ENCODE measurements at regions not wholly inside any gene's neighbourhood (a gene's known extent, or its start where the extent isn't known, plus 50 kb on each side); places are given as distances from the start of the nearest gene placed in this dataset.

DNA sequence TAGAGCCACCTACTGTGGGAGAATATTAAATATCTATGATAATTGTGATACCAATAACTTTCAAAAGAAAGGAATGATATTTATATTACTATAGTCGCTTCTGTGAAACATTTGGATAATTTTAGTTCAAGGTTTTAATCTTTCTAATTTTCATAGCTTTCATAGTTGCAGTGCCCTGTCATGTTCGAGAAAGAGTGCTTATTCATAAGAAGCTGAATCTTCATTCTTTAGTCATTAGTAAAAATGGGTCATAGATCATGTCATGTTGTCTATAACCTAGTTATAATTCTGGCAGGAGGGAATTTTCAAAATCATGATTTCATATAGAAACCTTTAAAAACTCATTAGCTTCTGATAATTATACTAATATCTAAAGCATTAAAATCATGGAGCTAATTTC is 685.6 kb downstream of the CETN3 start:
- Histone ChIP-seq H2AFZ (ENCODE audit: low read depth, low read length) (no peak overlapping the region), H3K27me3 (ENCODE audit: insufficient read depth, low read length) (no peaks in the 10 kb centered on the region), H3K9ac (ENCODE audit: low read length) (no peak overlapping the region), H3K27ac (ENCODE audit: low read depth, low read length) (no peak overlapping the region), H3K4me1 (ENCODE audit: insufficient read depth, low read length) (no peaks in the 10 kb centered on the region), H3K79me2 (ENCODE audit: insufficient read depth, low read length) (no peaks in the 10 kb centered on the region), H3K4me3 (ENCODE audit: insufficient read depth, low read depth, low read length) (no peak overlapping the region), H3K9me3 (ENCODE audit: insufficient read depth, low read depth, low read length) (no peaks in the 10 kb centered on the region), H3K4me2 (ENCODE audit: low read length) (no peak overlapping the region), H4K20me1 (ENCODE audit: insufficient read depth, low read length) (no peaks in the 10 kb centered on the region), H3K36me3 (ENCODE audit: insufficient read depth, low read length) (no peaks in the 10 kb centered on the region)
- Mint-ChIP-seq H3K27me3 (ENCODE audit: low read depth, unreplicated experiment) (no peaks in the 10 kb centered on the region), H3K9me3 (ENCODE audit: unreplicated experiment) (no peaks in the 10 kb centered on the region), H3K36me3 (ENCODE audit: low read depth, unreplicated experiment) (no peaks in the 10 kb centered on the region), H3K4me3 (ENCODE audit: unreplicated experiment) (no peak overlapping the region), H3K27ac (ENCODE audit: unreplicated experiment) (no peak overlapping the region), H3K4me1 (ENCODE audit: low read depth, unreplicated experiment) (peaks cover 10% of the 10 kb centered on the region)
- no peak for FAIRE-seq
- TF ChIP-seq EZH2 (IDR thresholded peaks at IDR 0.05; ENCODE audit: insufficient read depth, low read length): no peak
- TF ChIP-seq, protein P1, sequence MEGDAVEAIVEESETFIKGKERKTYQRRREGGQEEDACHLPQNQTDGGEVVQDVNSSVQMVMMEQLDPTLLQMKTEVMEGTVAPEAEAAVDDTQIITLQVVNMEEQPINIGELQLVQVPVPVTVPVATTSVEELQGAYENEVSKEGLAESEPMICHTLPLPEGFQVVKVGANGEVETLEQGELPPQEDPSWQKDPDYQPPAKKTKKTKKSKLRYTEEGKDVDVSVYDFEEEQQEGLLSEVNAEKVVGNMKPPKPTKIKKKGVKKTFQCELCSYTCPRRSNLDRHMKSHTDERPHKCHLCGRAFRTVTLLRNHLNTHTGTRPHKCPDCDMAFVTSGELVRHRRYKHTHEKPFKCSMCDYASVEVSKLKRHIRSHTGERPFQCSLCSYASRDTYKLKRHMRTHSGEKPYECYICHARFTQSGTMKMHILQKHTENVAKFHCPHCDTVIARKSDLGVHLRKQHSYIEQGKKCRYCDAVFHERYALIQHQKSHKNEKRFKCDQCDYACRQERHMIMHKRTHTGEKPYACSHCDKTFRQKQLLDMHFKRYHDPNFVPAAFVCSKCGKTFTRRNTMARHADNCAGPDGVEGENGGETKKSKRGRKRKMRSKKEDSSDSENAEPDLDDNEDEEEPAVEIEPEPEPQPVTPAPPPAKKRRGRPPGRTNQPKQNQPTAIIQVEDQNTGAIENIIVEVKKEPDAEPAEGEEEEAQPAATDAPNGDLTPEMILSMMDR (IDR thresholded peaks at IDR 0.05; ENCODE audit: insufficient read depth, low read depth, low read length): no peak
- DNase-seq (ENCODE audit: low read depth): no peak

DNA sequence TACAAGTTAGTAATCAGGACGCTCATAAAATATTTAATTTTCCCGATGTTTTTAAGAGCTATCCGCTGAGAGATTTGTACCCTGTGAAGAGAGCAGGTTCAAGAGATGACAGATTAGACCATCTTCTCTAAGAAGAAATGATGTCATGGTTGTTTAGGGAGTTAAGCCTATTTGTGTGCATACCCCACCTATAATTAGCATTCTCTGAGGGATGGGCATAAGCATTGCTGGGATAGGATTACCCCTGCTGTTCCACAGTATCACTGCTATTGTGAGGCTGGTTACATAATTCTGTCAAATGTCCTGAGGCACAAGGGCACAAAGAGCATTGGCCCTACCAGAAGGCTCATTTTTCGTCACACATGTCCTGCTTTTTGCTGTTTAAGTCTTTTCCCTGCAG is 687.0 kb downstream of the CETN3 start:
- Histone ChIP-seq H3K79me2 (ENCODE audit: insufficient read depth, low read length) (no peaks in the 10 kb centered on the region), H4K20me1 (ENCODE audit: insufficient read depth, low read length) (no peaks in the 10 kb centered on the region), H3K4me3 (ENCODE audit: insufficient read depth, low read depth, low read length) (no peak overlapping the region), H3K27ac (ENCODE audit: low read depth, low read length) (no peak overlapping the region), H3K9me3 (ENCODE audit: insufficient read depth, low read depth, low read length) (no peaks in the 10 kb centered on the region), H2AFZ (ENCODE audit: low read depth, low read length) (no peak overlapping the region), H3K4me2 (ENCODE audit: low read length) (no peak overlapping the region), H3K27me3 (ENCODE audit: insufficient read depth, low read length) (no peaks in the 10 kb centered on the region), H3K9ac (ENCODE audit: low read length) (no peak overlapping the region), H3K36me3 (ENCODE audit: insufficient read depth, low read length) (no peaks in the 10 kb centered on the region), H3K4me1 (ENCODE audit: insufficient read depth, low read length) (no peaks in the 10 kb centered on the region)
- H3K27ac Mint-ChIP-seq (ENCODE audit: unreplicated experiment): no peak overlapping the region
- H3K27me3 Mint-ChIP-seq (ENCODE audit: low read depth, unreplicated experiment): no peaks in the 10 kb centered on the region
- H3K4me1 Mint-ChIP-seq (ENCODE audit: low read depth, unreplicated experiment): peaks cover 10% of the 10 kb centered on the region
- H3K4me3 Mint-ChIP-seq (ENCODE audit: unreplicated experiment): no peak overlapping the region
- TF ChIP-seq, protein P1 (IDR thresholded peaks at IDR 0.05; ENCODE audit: insufficient read depth, low read depth, low read length): no peak
- no peak for TF ChIP-seq EZH2 (IDR thresholded peaks at IDR 0.05; ENCODE audit: insufficient read depth, low read length)
- H3K36me3 Mint-ChIP-seq (ENCODE audit: low read depth, unreplicated experiment): no peaks in the 10 kb centered on the region
- FAIRE-seq (no peak), DNase-seq (ENCODE audit: low read depth) (no peak)
- H3K9me3 Mint-ChIP-seq (ENCODE audit: unreplicated experiment): no peaks in the 10 kb centered on the region

DNA sequence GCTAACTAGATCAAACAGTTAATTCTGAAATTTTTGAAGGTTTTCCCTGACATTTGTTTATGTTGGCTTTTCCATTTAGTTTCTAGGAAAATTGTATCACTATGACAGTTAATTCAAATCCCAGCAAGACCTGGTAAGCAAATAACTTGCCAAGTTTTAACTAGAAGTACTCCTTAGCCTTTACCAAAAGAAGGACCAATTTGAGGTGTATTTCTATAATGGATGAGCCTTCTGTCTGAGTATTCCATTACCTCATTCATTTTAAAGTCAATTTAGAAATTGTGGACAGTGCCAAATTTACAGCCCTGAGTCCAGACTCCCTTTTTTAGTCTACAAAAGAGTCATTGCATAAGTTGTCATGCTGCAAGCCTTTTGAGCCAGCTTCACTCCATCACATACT is 687.6 kb downstream of the CETN3 start:
- H3K4me2 ChIP-seq (ENCODE audit: low read length): no peak overlapping the region
- no peak overlapping the region for H3K9ac ChIP-seq (ENCODE audit: low read length)
- Mint-ChIP-seq H3K9me3 (ENCODE audit: unreplicated experiment) (no peaks in the 10 kb centered on the region), H3K4me3 (ENCODE audit: unreplicated experiment) (no peak overlapping the region), H3K27ac (ENCODE audit: unreplicated experiment) (no peak overlapping the region), H3K4me1 (ENCODE audit: low read depth, unreplicated experiment) (peaks cover 10% of the 10 kb centered on the region), H3K27me3 (ENCODE audit: low read depth, unreplicated experiment) (no peaks in the 10 kb centered on the region), H3K36me3 (ENCODE audit: low read depth, unreplicated experiment) (no peaks in the 10 kb centered on the region)
- H4K20me1 ChIP-seq (ENCODE audit: insufficient read depth, low read length): no peaks in the 10 kb centered on the region
- H3K27ac ChIP-seq (ENCODE audit: low read depth, low read length): no peak overlapping the region
- no peak overlapping the region for H3K4me3 ChIP-seq (ENCODE audit: insufficient read depth, low read depth, low read length)
- no peaks in the 10 kb centered on the region for H3K36me3 ChIP-seq (ENCODE audit: insufficient read depth, low read length)
- TF ChIP-seq, protein P1 (IDR thresholded peaks at IDR 0.05; ENCODE audit: insufficient read depth, low read depth, low read length): no peak
- TF ChIP-seq EZH2 (IDR thresholded peaks at IDR 0.05; ENCODE audit: insufficient read depth, low read length): no peak
- H3K9me3 ChIP-seq (ENCODE audit: insufficient read depth, low read depth, low read length): no peaks in the 10 kb centered on the region
- H3K79me2 ChIP-seq (ENCODE audit: insufficient read depth, low read length): no peaks in the 10 kb centered on the region
- no peaks in the 10 kb centered on the region for H3K4me1 ChIP-seq (ENCODE audit: insufficient read depth, low read length)
- no peaks in the 10 kb centered on the region for H3K27me3 ChIP-seq (ENCODE audit: insufficient read depth, low read length)
- FAIRE-seq (no peak), DNase-seq (ENCODE audit: low read depth) (no peak)
- no peak overlapping the region for H2AFZ ChIP-seq (ENCODE audit: low read depth, low read length)
